H1 (cell line): ENCODE measurements at regions not wholly inside any gene's neighbourhood (a gene's known extent, or its start where the extent isn't known, plus 50 kb on each side); places are given as distances from the start of the nearest gene placed in this dataset.
A peak's percentile ranks its signal among the peaks of the same experiment; 100 is the strongest.

Source experiments
- CBX5 ChIP-seq: fragments of 300-800, 300-1000 bp; sonication (generic); IDR thresholded peaks from 2 replicates; pipeline ENCODE4 v1.7.1; 2016; ENCODE audit warnings: antibody characterized with exemption, low read length, low read depth
- E2F6 ChIP-seq: IDR thresholded peaks from 2 replicates; pipeline ENCODE4 v1.6.1; 2012; ENCODE audit warnings: inconsistent platforms
- HDAC6 ChIP-seq: IDR thresholded peaks from one replicate; pipeline ENCODE4 v1.7.1; 2012; ENCODE audit warnings: low read depth, mild to moderate bottlenecking, inconsistent platforms, low read length, moderate library complexity
- JUND ChIP-seq: IDR thresholded peaks from 2 replicates; pipeline ENCODE4 v1.6.1; 2011; ENCODE audit warnings: mild to moderate bottlenecking, improper control_type of control experiment, low read length
- MAFK ChIP-seq: IDR thresholded peaks from 2 replicates; pipeline ENCODE4 v1.6.1; 2012; ENCODE audit warnings: low read depth, mild to moderate bottlenecking, improper control_type of control experiment, low read length
- SIN3A ChIP-seq, 2 experiments: IDR thresholded peaks in 1 of 2; conservative IDR thresholded peaks in 1 of 2; 2 replicates each; pipeline ENCODE4 v1.6.1; 2011 to 2012; ENCODE audit warnings: low read length in 2 of 2, improper control_type of control experiment in 1 of 2, low read depth in 1 of 2, mild to moderate bottlenecking in 1 of 2
- SP1 ChIP-seq: IDR thresholded peaks from 2 replicates; pipeline ENCODE4 v1.6.1; 2011; ENCODE audit warnings: low read depth, low read length
- SP2 ChIP-seq: IDR thresholded peaks from 2 replicates; pipeline ENCODE4 v1.6.1; 2012; ENCODE audit warnings: mild to moderate bottlenecking, low read length, inconsistent platforms
- YY1 ChIP-seq: IDR thresholded peaks from 2 replicates; pipeline ENCODE4 v1.6.1; 2011; ENCODE audit warnings: low read depth, mild to moderate bottlenecking, low read length

DNA sequence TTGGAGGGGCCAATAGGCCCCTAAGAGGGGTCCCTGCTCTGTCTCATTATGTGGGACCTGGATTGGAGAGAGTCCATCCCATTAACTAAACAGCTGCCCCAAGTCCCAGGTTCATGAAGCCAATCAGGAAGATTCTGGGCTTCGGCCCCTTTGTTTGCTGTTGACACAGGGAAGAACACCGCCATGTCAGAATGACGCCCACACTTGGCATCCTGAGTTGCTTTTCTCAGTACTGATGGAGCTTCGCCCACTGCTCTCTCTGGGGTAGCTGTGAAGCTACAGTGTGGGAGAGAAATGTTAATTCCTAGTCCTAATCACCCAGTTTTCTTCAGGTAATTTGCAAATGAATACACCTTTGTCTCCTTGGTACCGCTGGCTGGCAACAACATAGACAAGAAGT, 264.7 kb downstream of the GLRX3 start (continued):
- TF ChIP-seq HDAC6 (no peak), SP2 (no peak), E2F6 (no peak), SP1 (no peak), JUND (no peak), YY1 (peak; percentile 58; the same call in 1 of the 2 replicates), SIN3A (conservative IDR thresholded peaks at IDR 0.05 in 1 of 2, IDR thresholded peaks at IDR 0.05 in 1 of 2; ENCODE audit: low read depth in 1 of 2, low read length in 2 of 2) (no peak), CBX5 (no peak), MAFK (no peak)
- TF ChIP-seq, all 59 proteins: peak for 5
